ENCODE measurements at regions not wholly inside any gene's neighbourhood (a gene's known extent, or its start where the extent isn't known, plus 50 kb on each side); places are given as distances from the start of the nearest gene placed in this dataset.

GRCh38 chr17:79545251-79546005, 65.4 kb downstream of the RBFOX3 start:
- TF ChIP-seq BHLHE40 (IDR thresholded peaks at IDR 0.05; ENCODE audit: borderline replicate concordance): no peak
- TF ChIP-seq SUZ12 (IDR thresholded peaks at IDR 0.05): no peak
- no peak for TF ChIP-seq L3MBTL2 (conservative IDR thresholded peaks at IDR 0.05)
- no peak for TF ChIP-seq ZNF384 (IDR thresholded peaks at IDR 0.05)
- TF ChIP-seq TARDBP (IDR thresholded peaks at IDR 0.05): no peak
- no peak for TF ChIP-seq NFRKB (IDR thresholded peaks at IDR 0.05)
- TF ChIP-seq PKNOX1 (IDR thresholded peaks at IDR 0.05): no peak
- TF ChIP-seq FOXK2 (IDR thresholded peaks at IDR 0.05): no peak
- no peak for TF ChIP-seq ARNT (IDR thresholded peaks at IDR 0.05)
- TF ChIP-seq FOXA1 (IDR thresholded peaks at IDR 0.05): no peak
- TF ChIP-seq LEF1 (IDR thresholded peaks at IDR 0.05; ENCODE audit: borderline replicate concordance): no peak
